HCT116 (cell line): ENCODE measurements at regions not wholly inside any gene's neighbourhood (a gene's known extent, or its start where the extent isn't known, plus 50 kb on each side); places are given as distances from the start of the nearest gene placed in this dataset.

Source experiments
- ATAC-seq: fragments of 200-7000 bp; cut with Tn5 transposase; 2 replicates; pipeline ENCODE4 v1.9.1; 2020; ENCODE audit warnings: mild to moderate bottlenecking, moderate library complexity
- BruUV-seq: library from RNA; stranded (reverse); fragments of 400-500 nt; replicated peaks from 2 replicates; lab custom pipeline; 2021; lab: Mats Ljungman, UMichigan
- CTCF ChIA-PET: fragments of 300-600 bp; sonication (Branson Sonifier 250); formaldehyde crosslinking; loops from one replicate; lab custom pipeline; 2021; ENCODE audit warnings: antibody characterized with exemption; lab: Charles Lee
- POLR2A ChIA-PET: fragments of 300-600, 350-600 bp; sonication (Branson Sonifier 250); formaldehyde crosslinking; loops from one replicate; lab custom pipeline; 2021; ENCODE audit warnings: antibody characterized with exemption; lab: Charles Lee
- RAD21 ChIA-PET, 2 experiments: fragments of 300-600 bp; sonication (Branson Sonifier 250); formaldehyde crosslinking; loops; one replicate each; lab custom pipeline; 2023; ENCODE audit warnings: low total read pairs in 2 of 2; ENCODE audit not compliant: uncharacterized antibody in 2 of 2, unreplicated experiment in 2 of 2, low non-redundant PET in 1 of 2; lab: Charles Lee
- DNase-seq: peaks from one replicate; pipeline ENCODE4 v3.0.0-alpha.2; 2010; ENCODE audit warnings: low read depth, low spot score
- H2AFZ ChIP-seq: fragments of 200-600 bp; shearing (Covaris generic), sonication (generic); 2 replicates; pipeline ENCODE4 v1.6.1; 2017; ENCODE audit warnings: low read depth, mixed run types, mixed read lengths, antibody characterized with exemption, low read length; ENCODE audit not compliant: poor library complexity, severe bottlenecking
- H3K27ac ChIP-seq: 2 replicates; pipeline ENCODE4 v1.5.1; 2012; ENCODE audit warnings: low read depth, low read length
- H3K27me3 ChIP-seq: fragments of 200-600 bp; sonication (generic); 2 replicates; pipeline ENCODE4 v1.6.1; 2016; ENCODE audit warnings: mixed run types, low read length, mixed read lengths; ENCODE audit not compliant: insufficient read depth
- H3K36me3 ChIP-seq, 2 experiments: fragments of 200-500 bp in 1 of 2; fragments of 200-600 bp in 1 of 2; sonication (Bioruptor generic) in 1 of 2; sonication (generic) in 1 of 2; 2 replicates each; pipeline versions ENCODE4 v1.5.1 to v1.6.1; 2014 to 2016; ENCODE audit warnings: low read length in 2 of 2, inconsistent platforms in 1 of 2, mixed read lengths in 1 of 2, mixed run types in 1 of 2; ENCODE audit not compliant: insufficient read depth in 2 of 2, control insufficient read depth in 1 of 2
- H3K4me1 ChIP-seq, 2 experiments: fragments of 200-600 bp in 1 of 2; sonication (generic) in 1 of 2; 2 replicates each; pipeline versions ENCODE4 v1.5.1 to v1.6.1; 2012 to 2017; ENCODE audit warnings: low read length in 2 of 2, inconsistent platforms in 1 of 2, mild to moderate bottlenecking in 1 of 2, mixed read lengths in 1 of 2, mixed run types in 1 of 2, moderate library complexity in 1 of 2; ENCODE audit not compliant: insufficient read depth in 2 of 2, control insufficient read depth in 1 of 2
- H3K4me2 ChIP-seq: fragments of 200-600 bp; sonication (generic); 2 replicates; pipeline ENCODE4 v1.6.1; 2017; ENCODE audit warnings: mixed run types, low read length, mixed read lengths
- H3K4me3 ChIP-seq, 2 experiments: fragments of 200-600 bp in 1 of 2; sonication (generic) in 1 of 2; replicated peaks in 1 of 2; 2 replicates each; pipeline ENCODE4 v1.5.1; 2011 to 2016; ENCODE audit warnings: low read length in 2 of 2, control low read depth in 1 of 2, low read depth in 1 of 2, mild to moderate bottlenecking in 1 of 2, mixed read lengths in 1 of 2, mixed run types in 1 of 2
- H3K79me2 ChIP-seq: fragments of 200-600 bp; sonication (generic); 2 replicates; pipeline ENCODE4 v1.6.1; 2017; ENCODE audit warnings: mild to moderate bottlenecking, mixed run types, low read length, moderate library complexity, mixed read lengths; ENCODE audit not compliant: insufficient read depth
- H3K9ac ChIP-seq: fragments of 200-600 bp; sonication (generic); 2 replicates; pipeline ENCODE4 v1.6.1; 2016; ENCODE audit warnings: low read length, mixed read lengths
- H3K9me2 ChIP-seq: fragments of 200-600 bp; sonication (generic), shearing (Covaris generic); 2 replicates; pipeline ENCODE4 v1.6.1; 2017; ENCODE audit warnings: mixed run types, mild to moderate bottlenecking, moderate library complexity; ENCODE audit not compliant: insufficient read depth
- H3K9me3 ChIP-seq, 2 experiments: fragments of 200-500 bp in 1 of 2; fragments of 200-600 bp in 1 of 2; sonication (Bioruptor generic) in 1 of 2; sonication (generic) in 1 of 2; 2 replicates each; pipeline ENCODE4 v1.6.1; 2014 to 2017; ENCODE audit warnings: low read length in 2 of 2, mixed read lengths in 2 of 2, inconsistent platforms in 1 of 2, low read depth in 1 of 2, mild to moderate bottlenecking in 1 of 2, mixed run types in 1 of 2, moderate library complexity in 1 of 2; ENCODE audit not compliant: control insufficient read depth in 1 of 2, insufficient read depth in 1 of 2
- H4K20me1 ChIP-seq: fragments of 200-600 bp; sonication (generic), shearing (Covaris generic); 2 replicates; pipeline ENCODE4 v1.6.1; 2017; ENCODE audit warnings: mixed run types, mild to moderate bottlenecking, moderate library complexity; ENCODE audit not compliant: insufficient read depth
- ATF3 ChIP-seq: IDR thresholded peaks from 2 replicates; pipeline ENCODE4 v1.6.1; 2012
- CBX3 ChIP-seq: IDR thresholded peaks from 2 replicates; pipeline ENCODE4 v1.6.1; 2012; ENCODE audit warnings: low read depth
- CEBPB ChIP-seq: IDR thresholded peaks from 2 replicates; pipeline ENCODE4 v1.6.1; 2012; ENCODE audit warnings: low read depth
- CTCF ChIP-seq, 3 experiments: fragments of 200-600 bp in 1 of 3; sonication (generic) in 1 of 3; IDR thresholded peaks in 2 of 3; conservative IDR thresholded peaks in 1 of 3; 2 replicates each; pipeline ENCODE4 v1.5.1; 2012 to 2017; ENCODE audit warnings: low read depth in 2 of 3, low read length in 2 of 3, antibody characterized with exemption in 1 of 3, borderline replicate concordance in 1 of 3, control low read depth in 1 of 3, mild to moderate bottlenecking in 1 of 3, mixed read lengths in 1 of 3, mixed run types in 1 of 3, moderate library complexity in 1 of 3; ENCODE audit not compliant: insufficient read depth in 1 of 3
- EGR1 ChIP-seq: IDR thresholded peaks from 2 replicates; pipeline ENCODE4 v1.6.1; 2012; ENCODE audit warnings: low read depth
- ELF1 ChIP-seq: IDR thresholded peaks from 2 replicates; pipeline ENCODE4 v1.6.1; 2012; ENCODE audit warnings: low read depth, borderline replicate concordance
- EZH2 ChIP-seq: fragments of 200-600 bp; sonication (generic); IDR thresholded peaks from 2 replicates; pipeline ENCODE4 v1.6.1; 2017; ENCODE audit warnings: antibody characterized with exemption, mixed run types
- EZH2phosphoT487 ChIP-seq: fragments of 200-600 bp; IDR thresholded peaks from 2 replicates; pipeline ENCODE4 v1.6.1; 2018; ENCODE audit warnings: antibody characterized with exemption, borderline replicate concordance
- FOSL1 ChIP-seq: IDR thresholded peaks from 2 replicates; pipeline ENCODE4 v1.6.1; 2012; ENCODE audit warnings: low read depth
- MAX ChIP-seq: IDR thresholded peaks from 2 replicates; pipeline ENCODE4 v1.6.1; 2012
- POLR2A ChIP-seq: IDR thresholded peaks from 2 replicates; pipeline ENCODE4 v1.7.0; 2011; ENCODE audit warnings: borderline replicate concordance; ENCODE audit not compliant: insufficient read depth, insufficient read length; ENCODE audit errors: extremely low read depth
- POLR2AphosphoS5 ChIP-seq: IDR thresholded peaks from 2 replicates; pipeline ENCODE4 v1.6.1; 2011; ENCODE audit warnings: mild to moderate bottlenecking, low read depth, low read length, moderate library complexity
- RAD21 ChIP-seq: IDR thresholded peaks from 2 replicates; pipeline ENCODE4 v1.6.1; 2012; ENCODE audit warnings: low read depth, mild to moderate bottlenecking
- SIN3A ChIP-seq: IDR thresholded peaks from 2 replicates; pipeline ENCODE4 v1.6.1; 2012; ENCODE audit warnings: low read depth
- SP1 ChIP-seq: IDR thresholded peaks from 2 replicates; pipeline ENCODE4 v1.6.1; 2012; ENCODE audit warnings: low read depth
- SRF ChIP-seq: IDR thresholded peaks from 2 replicates; pipeline ENCODE4 v1.6.1; 2012; ENCODE audit warnings: low read depth
- TCF7L2 ChIP-seq: IDR thresholded peaks from 2 replicates; pipeline ENCODE4 v1.7.0; 2011; ENCODE audit warnings: borderline replicate concordance, inconsistent platforms; ENCODE audit not compliant: insufficient read depth, insufficient read length; ENCODE audit errors: extremely low read depth
- YY1 ChIP-seq: IDR thresholded peaks from 2 replicates; pipeline ENCODE4 v1.6.1; 2011; ENCODE audit warnings: low read length, low read depth, moderate library complexity, mild to moderate bottlenecking; ENCODE audit not compliant: insufficient replicate concordance; ENCODE audit errors: extremely low read depth
- ZFX ChIP-seq: fragments of 450-650 bp; IDR thresholded peaks from 2 replicates; pipeline ENCODE4 v1.6.1; 2017
- intact Hi-C: fragments of 100-400 bp; cut with micrococcal nuclease; formaldehyde crosslinking; loops from 2 replicates; pipeline ENCODE4 v1.10.0; 2022

- Histone ChIP-seq H3K4me2 (no peak overlapping the region), H3K36me3 (no peaks in the 10 kb centered on the region), H3K9ac (no peak overlapping the region), H3K27ac (no peak overlapping the region), H3K9me2 (no peaks in the 10 kb centered on the region), H2AFZ (no peak overlapping the region), H3K4me1 (no peaks in the 10 kb centered on the region), H4K20me1 (no peaks in the 10 kb centered on the region), H3K4me3 (no peak overlapping the region), H3K9me3 (peaks cover 5 to 40% of the 10 kb centered on the region in 2 experiments; a peak in 2 of 4 replicates), H3K27me3 (no peaks in the 10 kb centered on the region), H3K79me2 (no peaks in the 10 kb centered on the region)
- ChIA-PET CTCF (no interaction called here), POLR2A (no interaction called here), RAD21 (no interaction called here)
- no TSS peak for BruUV-seq
- TF ChIP-seq ATF3 (no peak), SRF (no peak), CEBPB (no peak), MAX (no peak), YY1 (no peak), CBX3 (no peak), ELF1 (no peak), POLR2A (no peak), SIN3A (no peak), CTCF (IDR thresholded peaks at IDR 0.05 in 2 of 3, conservative IDR thresholded peaks at IDR 0.05 in 1 of 3; ENCODE audit: borderline replicate concordance in 1 of 3, insufficient read depth in 1 of 3, low read depth in 2 of 3, low read length in 2 of 3) (no peak), EGR1 (no peak), EZH2phosphoT487 (no peak), RAD21 (no peak), SP1 (no peak), EZH2 (no peak), POLR2AphosphoS5 (no peak), TCF7L2 (no peak), ZFX (no peak), FOSL1 (no peak)
- intact Hi-C loops = no loop called here
- DNase-seq = no peak
- ATAC-seq = no peak
Measured at GRCh38 chr21:40901691-40902090, 54.7 kb upstream of the DSCAM start.
